Activated CD4-positive, alpha-beta T cell treated with anti-CD3 and anti-CD28 coated beads for 24 hours (primary cell): ENCODE measurements at regions not wholly inside any gene's neighbourhood (a gene's known extent, or its start where the extent isn't known, plus 50 kb on each side); places are given as distances from the start of the nearest gene placed in this dataset.
"Not testable (repeated sequence)": the region's sequence is repeated elsewhere in the genome, so short reads cannot be mapped to it uniquely, and the experiment has no call there.

ENCODE experiments used
- DNase-seq, 2 donors: peaks; one replicate each; pipeline ENCODE4 v3.0.0-alpha.2; 2020; ENCODE audit warnings: low read depth in 2 of 2

DNA sequence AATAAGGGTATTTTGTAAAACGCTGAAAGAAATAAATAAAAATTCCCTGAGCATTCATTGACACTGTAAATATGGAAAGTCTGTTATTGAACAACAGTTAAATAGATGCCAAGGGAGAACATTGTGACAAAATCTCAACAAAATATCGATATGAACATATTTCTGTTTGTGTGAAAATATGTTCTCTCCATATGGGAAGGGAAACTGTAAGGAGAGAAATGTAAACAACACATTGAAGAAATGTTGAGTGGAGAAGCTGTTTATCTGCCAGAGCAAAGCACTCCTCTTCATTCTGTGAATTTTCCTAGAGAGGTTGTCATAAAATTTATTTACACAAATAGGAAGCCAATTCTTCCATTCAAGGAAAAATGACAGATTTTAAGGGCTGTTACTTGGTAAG, 57.1 kb upstream of the EOMES start:
- no peak for DNase-seq

DNA sequence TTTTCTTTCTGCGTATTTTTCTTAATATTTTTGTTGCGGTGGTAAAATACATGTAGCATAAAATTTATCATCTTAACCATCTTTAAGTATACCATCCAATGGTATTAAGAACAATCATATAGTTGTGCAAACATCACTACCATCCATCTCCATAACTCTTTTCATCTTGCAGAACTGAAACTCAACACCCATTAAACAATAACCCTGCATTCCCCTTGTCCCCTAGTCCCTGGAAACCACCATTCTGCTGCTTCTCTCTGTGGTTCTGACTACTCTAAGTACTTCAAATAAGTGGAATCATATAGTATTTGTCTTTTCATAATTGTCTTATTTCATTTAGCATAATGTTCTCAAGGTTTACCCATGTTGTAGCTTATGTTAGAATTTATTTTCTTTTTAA, 67.3 kb upstream of the EOMES start:
- DNase-seq, result no peak

DNA sequence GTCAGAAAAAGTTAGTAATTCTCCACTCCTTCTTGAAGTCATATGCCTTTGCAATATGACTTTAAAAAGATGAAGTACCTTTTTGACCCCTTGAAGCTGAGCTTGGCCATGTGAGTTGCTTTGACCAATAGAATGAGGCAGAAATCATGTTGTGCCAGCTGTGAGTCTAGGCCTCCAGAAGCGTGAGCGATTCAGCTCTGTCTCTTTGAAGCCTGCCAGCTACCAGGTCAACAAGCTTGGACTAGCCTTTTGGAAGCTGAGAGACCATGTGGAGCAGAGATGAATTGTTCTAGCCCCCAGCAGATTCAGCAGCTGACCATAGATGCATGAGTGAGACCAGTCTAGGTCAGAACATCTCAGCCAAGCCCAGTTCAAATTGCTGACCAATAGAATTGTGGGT, 69.8 kb upstream of the EOMES start:
- DNase-seq, result no peak

DNA sequence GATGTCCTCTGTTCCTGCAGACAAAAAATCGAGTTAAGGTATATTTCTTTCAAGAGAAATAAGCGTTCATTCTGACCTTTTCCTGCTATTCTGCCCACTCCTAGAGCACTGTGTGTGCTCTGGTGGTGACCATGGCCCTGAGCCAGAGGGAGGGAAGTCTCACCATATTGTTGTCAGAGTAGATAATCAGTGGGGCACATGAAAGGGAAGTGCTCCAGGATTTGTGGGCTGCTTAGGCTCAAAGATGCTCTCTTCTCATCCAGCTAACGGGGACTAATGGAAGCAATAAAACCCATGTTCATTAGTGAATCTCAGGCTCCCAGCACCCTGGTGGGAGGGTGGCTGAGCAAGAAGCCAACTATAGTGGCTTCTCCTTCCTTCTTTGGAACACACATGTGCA, 70.7 kb upstream of the EOMES start:
- DNase-seq, result no peak

DNA sequence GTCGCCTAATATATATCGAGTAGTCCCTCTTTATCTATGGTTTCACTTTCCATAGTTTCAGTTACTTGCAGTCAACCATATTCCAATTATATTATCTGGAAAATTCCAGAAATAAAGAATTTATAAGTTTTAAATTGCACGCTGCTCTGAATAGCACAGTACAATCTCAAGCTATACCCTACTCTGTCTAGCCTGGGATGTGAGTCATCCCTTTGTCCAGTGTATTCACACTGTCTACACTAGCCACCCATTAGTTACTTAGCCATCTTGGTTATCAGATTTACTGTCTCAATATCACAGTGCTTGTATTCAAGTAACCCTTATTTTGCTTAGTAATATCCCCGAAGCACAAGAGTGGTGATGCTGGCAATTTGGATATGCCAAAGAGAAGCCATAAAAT, 72.1 kb upstream of the EOMES start:
- no peak for DNase-seq

DNA sequence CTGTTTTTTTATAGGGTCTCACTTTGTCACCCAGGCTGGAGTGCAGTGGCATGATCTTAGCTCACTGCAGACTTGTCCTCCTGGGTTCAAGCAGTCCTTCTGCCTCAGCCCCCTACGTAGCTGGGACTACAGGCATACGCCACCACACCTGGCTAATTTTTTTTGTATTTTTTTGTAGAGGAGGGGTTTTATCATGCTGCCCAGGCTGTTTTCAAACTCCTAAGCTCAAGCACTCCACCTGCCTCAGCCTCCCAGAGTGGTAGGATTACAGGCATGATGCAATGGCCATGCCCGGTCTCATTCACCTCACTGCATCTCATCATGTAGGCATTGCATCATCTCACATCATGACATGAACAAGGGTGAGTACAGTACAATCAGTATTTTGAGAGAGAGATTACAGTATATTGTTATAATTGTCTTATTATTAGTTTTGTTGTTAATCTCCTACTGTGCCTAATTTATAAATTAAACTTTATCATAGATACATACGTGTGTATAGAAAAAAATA, 74.3 kb upstream of the EOMES start:
- no peak for DNase-seq

DNA sequence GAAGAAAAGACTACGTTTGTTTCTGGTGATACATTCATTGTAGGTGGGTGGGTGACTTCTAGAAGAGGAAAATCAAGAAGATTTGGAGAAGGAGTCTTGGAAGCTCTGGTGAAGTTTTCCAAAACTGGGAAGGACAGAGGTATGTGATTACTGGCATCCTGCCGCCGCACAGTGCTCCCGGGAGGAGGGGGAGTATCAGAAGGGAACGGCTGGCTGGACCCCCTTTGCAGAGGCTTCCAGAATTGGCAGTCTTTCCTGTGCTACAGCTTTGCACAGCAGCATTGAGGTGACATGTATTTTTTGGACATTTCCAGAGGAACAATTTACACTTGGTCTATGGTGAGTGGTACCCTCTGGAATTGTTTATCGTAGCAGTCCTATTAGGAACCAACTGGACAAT, 75.7 kb upstream of the EOMES start:
- no peak for DNase-seq

DNA sequence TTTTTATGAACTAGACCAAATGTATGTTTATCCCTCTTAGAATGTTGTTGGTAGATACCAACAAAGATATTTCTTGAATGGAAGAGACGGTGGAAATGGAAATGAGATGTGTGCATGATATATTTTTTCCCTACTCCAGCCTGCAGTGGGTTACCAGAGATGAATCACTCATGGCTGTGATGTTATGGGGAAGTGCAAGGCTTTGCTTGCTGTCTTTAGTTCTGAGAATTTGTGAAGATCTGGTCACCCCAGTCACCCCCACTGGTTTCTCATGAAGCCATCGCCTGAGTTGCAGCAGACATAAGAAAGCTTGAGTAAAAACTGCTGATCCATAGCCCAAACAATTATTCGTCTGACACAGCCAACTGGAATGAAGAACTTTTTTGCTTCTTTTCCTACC, 78.1 kb upstream of the EOMES start:
- no peak for DNase-seq

DNA sequence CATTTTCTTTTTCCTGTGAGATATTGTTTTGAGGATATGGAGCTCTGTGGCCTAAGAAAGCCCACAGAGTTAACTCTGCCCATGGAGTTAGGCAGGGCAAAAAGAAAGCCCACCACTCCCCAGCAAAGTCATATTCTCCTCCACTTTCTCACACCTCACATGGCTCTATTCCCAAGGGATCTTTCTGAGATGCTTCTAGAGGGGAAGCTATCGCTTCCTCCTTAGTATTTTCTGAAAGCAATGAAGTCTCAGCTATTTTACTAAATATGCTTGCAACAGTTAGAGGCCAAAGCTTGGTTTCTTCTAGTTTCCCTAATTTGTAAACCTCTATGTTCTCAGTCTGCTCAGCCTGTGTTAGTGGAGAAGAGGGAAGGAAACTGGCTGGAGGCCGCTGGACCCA, 80.3 kb upstream of the EOMES start:
- DNase-seq, result no peak

DNA sequence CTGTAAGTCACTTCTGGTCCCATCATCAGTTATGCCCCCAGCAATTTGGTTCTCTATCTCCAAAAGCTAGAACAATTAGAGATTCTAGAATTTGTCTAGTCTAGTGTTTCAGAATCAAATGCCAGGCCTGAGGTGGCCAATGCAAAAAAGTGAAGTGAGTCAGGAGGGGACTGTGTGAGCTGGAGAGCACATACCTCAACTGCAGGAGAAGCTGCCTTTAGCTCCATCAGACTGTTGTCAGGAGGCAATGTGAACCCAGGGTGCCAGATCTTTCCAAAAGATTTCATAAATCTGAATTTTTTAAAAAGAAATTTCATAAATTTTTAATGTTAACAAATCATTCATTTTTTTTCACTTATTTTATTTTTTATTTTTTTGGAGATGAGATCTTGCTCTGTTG, 80.7 kb upstream of the EOMES start:
- DNase-seq, result no peak

DNA sequence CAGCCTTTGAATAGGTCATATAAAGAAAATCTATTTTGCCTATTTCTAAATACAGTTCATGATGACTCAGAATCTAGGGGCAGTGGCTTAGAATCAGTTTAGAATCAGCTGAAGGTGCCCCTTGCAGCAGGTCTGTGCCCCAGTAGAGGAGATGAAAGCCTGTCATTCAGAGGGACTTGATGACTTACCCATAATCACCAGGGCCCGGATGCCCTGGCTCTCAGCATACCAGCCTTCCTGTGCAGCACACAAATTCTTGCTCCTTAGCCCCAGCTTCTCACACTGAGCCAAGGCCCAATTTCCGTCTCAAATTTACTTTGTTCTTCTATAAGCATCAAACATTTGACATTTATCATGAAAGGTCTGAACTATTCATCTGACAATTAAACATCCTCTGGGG, 83.2 kb upstream of the EOMES start:
- DNase-seq, result no peak

DNA sequence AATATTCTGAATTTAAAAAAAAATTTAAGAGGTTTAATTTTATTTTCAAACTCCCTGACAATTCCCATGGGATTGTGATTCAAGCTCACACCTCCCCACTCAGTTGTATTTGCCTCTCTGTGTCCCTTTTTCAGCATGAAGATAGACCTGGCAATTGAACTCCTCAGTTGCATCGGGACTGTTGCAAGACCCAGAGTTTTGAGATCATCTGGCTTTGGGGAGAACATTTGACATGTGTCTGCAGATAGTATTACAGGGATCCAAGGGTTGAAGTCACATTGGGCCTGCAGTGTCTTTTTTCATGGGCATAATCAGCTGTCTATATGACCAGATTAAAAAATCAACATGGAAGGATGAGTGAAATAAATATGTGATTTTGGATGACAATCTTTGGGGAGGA, 91.1 kb upstream of the EOMES start:
- DNase-seq, result no peak

DNA sequence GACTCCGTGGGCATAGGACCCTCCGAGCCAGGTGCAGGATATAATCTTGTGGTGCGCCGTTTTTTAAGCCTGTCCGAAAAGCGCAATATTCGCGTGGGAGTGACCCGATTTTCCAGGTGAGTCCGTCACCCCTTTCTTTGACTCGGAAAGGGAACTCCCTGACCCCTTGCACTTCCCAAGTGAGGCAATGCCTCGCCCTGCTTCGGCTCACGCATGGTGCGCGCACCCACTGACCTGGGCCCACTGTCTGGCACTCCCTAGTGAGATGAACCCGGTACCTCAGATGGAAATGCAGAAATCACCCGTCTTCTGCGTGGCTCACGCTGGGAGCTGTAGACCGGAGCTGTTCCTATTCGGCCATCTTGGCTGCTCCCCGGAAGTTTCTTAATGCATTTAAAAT, 99.5 kb upstream of the EOMES start:
- DNase-seq, result not testable (repeated sequence)

DNA sequence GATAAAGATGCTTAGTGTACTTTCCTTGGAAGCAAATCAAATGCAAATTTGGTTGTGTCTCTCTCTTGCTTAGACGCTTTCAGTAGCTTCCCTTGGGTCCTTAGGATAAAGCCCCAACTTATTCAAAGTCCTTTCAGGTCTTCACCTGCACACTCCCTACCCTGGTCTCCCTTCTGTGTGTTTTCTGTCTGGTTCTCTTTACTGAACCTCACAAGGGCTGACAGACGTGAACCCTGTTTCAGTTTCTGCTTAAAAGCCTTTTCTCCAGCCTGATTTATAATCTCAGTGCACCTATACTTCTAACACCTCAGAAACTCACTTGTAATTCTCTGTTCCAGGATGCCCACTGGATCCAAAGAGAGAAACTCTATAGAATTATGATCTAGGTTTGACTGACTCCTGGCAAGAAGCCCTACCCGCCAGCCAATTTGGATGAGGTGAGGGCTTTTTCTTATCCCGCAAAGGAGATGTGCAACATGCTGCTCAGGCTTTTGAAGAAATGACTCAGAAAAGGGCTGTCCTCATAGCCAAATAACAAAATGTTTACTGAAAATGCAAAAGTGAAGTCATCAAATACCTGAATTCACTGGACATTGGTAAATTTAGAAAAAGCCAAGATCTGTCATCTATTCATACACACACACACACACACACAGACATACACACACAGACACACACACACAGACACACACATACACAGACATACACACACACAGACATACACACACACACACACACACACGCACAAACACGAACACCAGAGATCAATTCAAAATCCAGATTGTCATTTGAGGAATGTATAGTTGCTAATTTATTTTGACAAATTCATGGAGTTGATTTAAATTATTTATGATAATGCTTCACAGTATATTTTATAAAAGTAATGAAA, 102.4 kb upstream of the EOMES start:
- DNase-seq, result no peak

DNA sequence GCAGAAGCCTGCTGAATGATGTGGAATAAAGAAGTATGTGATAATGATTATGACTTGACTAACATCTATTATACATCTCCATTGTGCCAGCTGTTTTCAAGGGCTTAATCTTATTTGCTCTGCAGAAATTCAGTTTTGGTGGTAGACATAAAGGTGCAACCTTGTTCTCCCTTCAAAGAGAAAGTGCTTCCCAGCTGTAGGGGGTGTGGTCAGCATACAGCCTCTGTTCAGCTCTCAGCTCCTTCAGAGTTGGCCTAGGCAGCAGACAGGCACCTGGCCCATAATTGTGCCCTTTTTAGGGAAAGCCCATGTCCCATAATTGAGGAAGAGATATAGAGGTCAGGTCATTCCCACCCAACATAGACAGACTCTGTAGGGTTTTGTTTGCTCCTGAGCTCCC, 104.3 kb upstream of the EOMES start:
- DNase-seq, result no peak

DNA sequence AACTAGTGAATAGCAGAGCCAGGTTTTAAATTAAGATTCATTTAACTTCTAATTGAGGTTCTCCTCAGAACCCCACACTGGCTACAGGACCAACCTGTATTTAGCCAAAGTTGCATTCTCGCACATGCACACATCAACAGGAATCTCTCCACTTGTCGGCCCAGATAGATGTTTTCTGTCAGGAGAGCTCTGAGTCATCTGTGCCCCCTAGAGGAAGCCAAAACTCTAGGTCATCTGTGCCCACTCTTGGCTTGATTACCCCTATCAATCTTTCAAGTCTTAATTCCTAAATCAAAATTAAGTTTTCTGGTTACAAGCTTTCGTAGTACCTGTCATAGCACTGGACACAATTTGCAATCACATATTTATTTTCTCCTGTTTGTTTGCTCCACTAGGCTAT, 104.9 kb upstream of the EOMES start:
- DNase-seq, result no peak

DNA sequence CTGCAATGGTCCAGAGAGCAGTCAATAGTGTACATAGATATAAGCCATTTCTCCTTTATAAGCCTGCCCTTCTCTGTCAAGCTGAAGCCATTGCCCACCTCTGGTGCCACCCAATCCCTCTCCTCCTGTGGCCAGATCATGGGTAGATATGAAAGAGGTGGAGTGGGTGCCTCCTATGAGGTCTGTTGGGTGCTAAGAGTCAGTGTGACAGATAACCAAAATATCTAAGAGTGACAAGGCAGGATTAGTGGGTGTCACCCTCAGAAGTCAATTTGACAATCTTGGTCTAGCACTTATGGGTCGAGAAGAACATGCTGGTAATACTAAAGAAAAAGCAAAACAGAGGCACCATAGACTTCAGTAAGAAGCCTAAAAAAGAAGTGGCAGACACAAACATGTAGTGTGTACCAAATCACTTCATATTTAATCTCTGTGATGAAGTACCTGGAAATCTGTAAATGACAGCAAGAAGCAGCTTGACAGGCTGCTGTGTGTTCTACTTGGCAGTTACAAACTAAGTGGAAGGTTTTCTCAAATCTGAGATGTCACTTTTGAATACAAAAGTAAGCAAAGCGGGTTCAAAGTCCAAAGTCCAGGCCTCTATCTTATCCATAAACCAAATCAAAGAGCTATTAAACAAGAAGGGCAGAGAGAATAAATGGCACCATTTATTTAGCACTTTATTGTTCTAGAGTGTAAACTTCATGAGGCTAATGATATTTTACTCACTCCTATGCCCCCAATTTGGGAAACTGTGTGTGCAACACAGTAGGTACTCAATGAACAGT, 118.9 kb upstream of the EOMES start:
- DNase-seq, result no peak

DNA sequence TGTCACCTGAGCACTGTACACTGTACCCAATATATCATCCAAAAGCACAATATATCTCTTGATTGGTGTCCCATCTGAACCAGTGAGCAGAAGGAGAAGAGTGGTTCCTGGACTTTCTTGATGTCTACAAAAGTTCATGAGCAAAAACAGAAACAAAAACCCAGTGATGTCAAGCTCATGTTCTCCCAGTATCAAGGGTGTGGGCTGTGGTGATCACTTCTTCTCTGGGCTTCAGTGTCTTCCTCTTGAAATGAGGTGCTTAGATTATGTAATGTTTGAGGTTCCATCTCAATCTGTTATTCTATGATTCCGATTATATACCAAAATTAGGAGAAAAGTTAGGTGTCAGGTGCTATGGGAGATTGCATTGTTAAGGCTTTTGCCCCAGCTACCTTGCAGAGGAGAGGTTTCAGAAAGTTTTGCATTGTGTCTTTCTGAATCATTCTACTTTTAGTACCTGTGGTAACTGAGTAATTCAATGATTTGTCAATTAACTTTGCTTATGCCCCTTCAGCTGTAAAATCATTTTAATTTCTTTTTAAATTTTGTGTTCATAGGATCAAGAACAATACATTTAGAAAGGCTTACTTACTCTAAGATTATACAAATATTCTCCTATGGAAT, 122.0 kb upstream of the EOMES start:
- DNase-seq, result no peak

DNA sequence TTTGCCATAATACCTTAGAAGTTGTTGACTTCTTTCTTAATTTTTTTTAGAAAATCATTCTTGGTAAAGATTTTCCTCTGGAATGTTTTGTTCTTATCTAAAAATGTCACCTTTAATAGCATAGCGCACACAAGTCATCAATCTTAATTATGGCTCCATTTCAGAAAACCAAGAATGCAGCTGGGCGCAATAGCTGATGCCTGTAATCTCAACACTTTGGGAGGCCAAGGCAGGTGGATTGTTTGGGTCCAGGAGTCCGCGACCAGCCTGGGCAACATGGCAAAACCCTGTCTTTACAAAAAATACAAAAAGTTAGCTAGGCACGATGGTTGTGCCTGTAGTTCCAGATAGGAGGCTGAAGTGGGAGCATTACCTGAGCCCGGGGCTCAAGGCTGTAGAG, 125.6 kb upstream of the EOMES start:
- DNase-seq, result no peak

DNA sequence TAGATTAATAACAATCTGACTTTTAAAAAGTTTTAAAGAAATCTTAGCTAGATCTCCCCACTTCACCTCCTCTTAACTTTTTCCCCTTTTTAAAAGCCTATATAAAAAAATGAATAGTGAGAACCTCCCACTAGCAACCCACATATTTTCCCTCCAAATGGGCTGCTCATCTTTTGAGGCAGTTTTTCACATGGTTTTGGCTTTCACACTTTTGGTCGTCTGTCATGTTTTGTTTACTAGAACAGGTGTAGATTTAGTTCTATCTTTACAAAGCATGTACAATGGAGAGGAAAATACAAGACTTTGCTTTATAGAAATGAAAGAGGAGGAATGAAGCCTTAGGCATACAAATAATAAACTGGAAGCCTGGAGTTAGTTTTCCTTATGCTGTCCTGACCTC, 126.7 kb upstream of the EOMES start:
- DNase-seq, result no peak

DNA sequence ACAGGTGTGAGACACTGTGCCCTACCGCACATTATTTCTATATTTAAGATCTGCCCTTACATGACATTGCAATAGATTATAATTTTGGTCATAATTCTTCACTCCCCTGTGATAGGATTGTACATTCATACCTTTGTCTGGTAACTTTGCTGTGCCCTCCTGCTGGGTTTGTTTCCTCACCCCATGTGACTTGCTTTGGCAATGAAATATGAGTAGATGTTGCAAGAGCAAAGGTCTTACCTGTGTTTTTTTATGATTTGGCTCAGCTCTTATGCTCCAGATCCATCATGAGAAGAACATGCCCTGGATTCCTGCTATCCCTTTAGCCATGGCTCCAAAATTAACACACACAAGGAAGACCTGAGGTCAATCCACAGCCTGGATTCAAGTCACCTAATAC, 137.7 kb upstream of the EOMES start:
- DNase-seq, result no peak
